Mesenchymal stem cell (in vitro differentiated cells and primary cell): ENCODE measurements at regions not wholly inside any gene's neighbourhood (a gene's known extent, or its start where the extent isn't known, plus 50 kb on each side); places are given as distances from the start of the nearest gene placed in this dataset.
A peak's percentile ranks its signal among the peaks of the same experiment; 100 is the strongest.

Source experiments
- DNase-seq: peaks from one replicate; pipeline ENCODE4 v3.0.0-alpha.2; 2013
- H2AFZ ChIP-seq: one replicate; pipeline ENCODE4 v1.6.1; 2013; ENCODE audit warnings: low read depth, mild to moderate bottlenecking, control low read depth, inconsistent platforms, low read length, moderate library complexity
- H2AK5ac ChIP-seq: 2 replicates; pipeline ENCODE4 v1.6.1; 2013; ENCODE audit warnings: low read length, moderate library complexity, mild to moderate bottlenecking, inconsistent platforms; ENCODE audit not compliant: severe bottlenecking
- H2BK120ac ChIP-seq: one replicate; pipeline ENCODE4 v1.6.1; 2013; ENCODE audit warnings: low read depth, mild to moderate bottlenecking, inconsistent platforms, low read length, moderate library complexity
- H2BK12ac ChIP-seq, 2 experiments: one replicate each; pipeline ENCODE4 v1.6.1; 2013; ENCODE audit warnings: inconsistent platforms in 2 of 2, low read length in 2 of 2, mild to moderate bottlenecking in 2 of 2, moderate library complexity in 2 of 2, control low read depth in 1 of 2
- H2BK15ac ChIP-seq: one replicate; pipeline ENCODE4 v1.6.1; 2013; ENCODE audit warnings: mild to moderate bottlenecking, low read depth, inconsistent platforms; ENCODE audit not compliant: poor library complexity, severe bottlenecking
- H2BK5ac ChIP-seq: 2 replicates; pipeline ENCODE4 v1.6.1; 2013; ENCODE audit warnings: low read depth, mild to moderate bottlenecking, low read length, control low read depth, inconsistent platforms; ENCODE audit not compliant: poor library complexity, severe bottlenecking
- H3K14ac ChIP-seq, 2 experiments: one replicate each; pipeline ENCODE4 v1.6.1; 2013; ENCODE audit warnings: inconsistent platforms in 2 of 2, low read length in 2 of 2, control low read depth in 1 of 2, mild to moderate bottlenecking in 1 of 2, moderate library complexity in 1 of 2
- H3K18ac ChIP-seq, 2 experiments: one replicate each; pipeline ENCODE4 v1.6.1; 2013; ENCODE audit warnings: inconsistent platforms in 2 of 2, low read length in 2 of 2, control low read depth in 1 of 2, low read depth in 1 of 2, mild to moderate bottlenecking in 1 of 2
- H3K23ac ChIP-seq, 2 experiments: one replicate each; pipeline ENCODE4 v1.6.1; 2013; ENCODE audit warnings: inconsistent platforms in 2 of 2, low read length in 2 of 2, mild to moderate bottlenecking in 2 of 2, moderate library complexity in 2 of 2, control low read depth in 1 of 2
- H3K27ac ChIP-seq: 2 replicates; pipeline ENCODE4 v1.5.1; 2013; ENCODE audit warnings: mild to moderate bottlenecking, moderate library complexity, low read length, control low read depth, inconsistent platforms; ENCODE audit not compliant: poor library complexity, severe bottlenecking
- H3K27me3 ChIP-seq, 2 experiments: 2 replicates each; pipeline versions ENCODE4 v1.6.1 to v1.7.0; 2013; ENCODE audit warnings: low read length in 2 of 2, mild to moderate bottlenecking in 2 of 2, moderate library complexity in 2 of 2, control low read depth in 1 of 2, inconsistent platforms in 1 of 2; ENCODE audit not compliant: control insufficient read depth in 1 of 2, insufficient read depth in 1 of 2
- H3K36me3 ChIP-seq, 2 experiments: 2 replicates each; pipeline versions ENCODE4 v1.6.1 to v1.7.0; 2013; ENCODE audit warnings: low read length in 2 of 2, control low read depth in 1 of 2, inconsistent platforms in 1 of 2, low read depth in 1 of 2, mild to moderate bottlenecking in 1 of 2; ENCODE audit not compliant: insufficient read depth in 2 of 2, control insufficient read depth in 1 of 2
- H3K4ac ChIP-seq, 2 experiments: one replicate each; pipeline ENCODE4 v1.6.1; 2013; ENCODE audit warnings: inconsistent platforms in 2 of 2, low read length in 2 of 2, mild to moderate bottlenecking in 2 of 2, moderate library complexity in 2 of 2, control low read depth in 1 of 2, low read depth in 1 of 2
- H3K4me1 ChIP-seq: 2 replicates; pipeline ENCODE4 v1.6.1; 2013; ENCODE audit warnings: low read depth, low read length, control low read depth; ENCODE audit not compliant: control insufficient read depth, insufficient read depth
- H3K4me2 ChIP-seq: 2 replicates; pipeline ENCODE4 v1.6.1; 2013; ENCODE audit warnings: low read length, mild to moderate bottlenecking, inconsistent platforms; ENCODE audit not compliant: poor library complexity, severe bottlenecking
- H3K4me3 ChIP-seq, 2 experiments: 2 replicates each; pipeline versions ENCODE4 v1.5.1 to v1.7.0; 2013; ENCODE audit warnings: low read length in 2 of 2, mild to moderate bottlenecking in 2 of 2, control low read depth in 1 of 2, low read depth in 1 of 2; ENCODE audit not compliant: insufficient read depth in 1 of 2
- H3K79me1 ChIP-seq: replicated peaks from 2 replicates; pipeline ENCODE4 v1.6.1; 2013; ENCODE audit warnings: mild to moderate bottlenecking, control low read depth, low read length, inconsistent platforms; ENCODE audit not compliant: poor library complexity, severe bottlenecking
- H3K9ac ChIP-seq: 2 replicates; pipeline ENCODE4 v1.7.0; 2013; ENCODE audit warnings: mild to moderate bottlenecking, low read length, moderate library complexity
- H3K9me3 ChIP-seq: 2 replicates; pipeline ENCODE4 v1.7.0; 2013; ENCODE audit warnings: mild to moderate bottlenecking, low read length; ENCODE audit not compliant: control insufficient read depth
- H4K8ac ChIP-seq: one replicate; pipeline ENCODE4 v1.6.1; 2013; ENCODE audit warnings: inconsistent platforms, mild to moderate bottlenecking, low read length, moderate library complexity
- H4K91ac ChIP-seq: one replicate; pipeline ENCODE4 v1.6.1; 2013; ENCODE audit warnings: mild to moderate bottlenecking, low read length, inconsistent platforms
- WGBS: methylation state at CpG from one replicate; pipeline ENCODE4 v1.1.7; 2013; ENCODE audit warnings: mixed read lengths; 5-methylcytosine and 5-hydroxymethylcytosine counted together

GRCh38 chr14:26121181-26121580, 476.7 kb downstream of the NOVA1 start:
- H2BK15ac ChIP-seq: no peak overlapping the region
- DNase-seq: no peak
- no peak overlapping the region for H2BK12ac ChIP-seq
- H3K14ac ChIP-seq: no peak overlapping the region
- no peak overlapping the region for H2BK5ac ChIP-seq
- H3K9ac ChIP-seq: no peak overlapping the region
- H3K27me3 ChIP-seq: no peaks in the 10 kb centered on the region
- no peak overlapping the region for H2AK5ac ChIP-seq
- H3K23ac ChIP-seq: no peak overlapping the region
- no peaks in the 10 kb centered on the region for H3K36me3 ChIP-seq
- no peaks in the 10 kb centered on the region for H3K4me1 ChIP-seq
- no peak overlapping the region for H3K4me3 ChIP-seq
- no peaks in the 10 kb centered on the region for H3K9me3 ChIP-seq
- no peak overlapping the region for H3K4ac ChIP-seq
- WGBS: 99% methylated on average over 3 of the region's 3 CpGs
- no peak overlapping the region for H4K91ac ChIP-seq
- H3K4me2 ChIP-seq: no peak overlapping the region
- H3K79me1 ChIP-seq: no peaks in the 10 kb centered on the region
- no peak overlapping the region for H2BK120ac ChIP-seq
- H4K8ac ChIP-seq: no peak overlapping the region
- H3K18ac ChIP-seq: no peak overlapping the region
- no peak overlapping the region for H2AFZ ChIP-seq
- H3K27ac ChIP-seq: no peak overlapping the region

GRCh38 chr14:26113911-26114640, 483.8 kb downstream of the NOVA1 start:
- Histone ChIP-seq H2BK12ac (no peak overlapping the region), H3K4me1 (no peaks in the 10 kb centered on the region), H3K18ac (no peak overlapping the region), H3K9ac (peak overlapping the region; percentile 78), H3K27ac (no peak overlapping the region), H3K27me3 (no peaks in the 10 kb centered on the region), H4K91ac (no peak overlapping the region), H2AK5ac (no peak overlapping the region), H3K79me1 (no peaks in the 10 kb centered on the region), H2BK120ac (no peak overlapping the region), H3K4ac (no peak overlapping the region), H3K23ac (no peak overlapping the region), H3K36me3 (no peaks in the 10 kb centered on the region), H2AFZ (no peak overlapping the region), H3K4me2 (no peak overlapping the region), H2BK15ac (no peak overlapping the region), H3K14ac (no peak overlapping the region), H3K4me3 (peak overlapping the region in 1 of 2 experiments; percentile 60), H3K9me3 (no peaks in the 10 kb centered on the region), H2BK5ac (no peak overlapping the region), H4K8ac (no peak overlapping the region)
- WGBS: no CpG with 5 or more reads among the region's 3 CpGs
- DNase-seq: no peak

DNA sequence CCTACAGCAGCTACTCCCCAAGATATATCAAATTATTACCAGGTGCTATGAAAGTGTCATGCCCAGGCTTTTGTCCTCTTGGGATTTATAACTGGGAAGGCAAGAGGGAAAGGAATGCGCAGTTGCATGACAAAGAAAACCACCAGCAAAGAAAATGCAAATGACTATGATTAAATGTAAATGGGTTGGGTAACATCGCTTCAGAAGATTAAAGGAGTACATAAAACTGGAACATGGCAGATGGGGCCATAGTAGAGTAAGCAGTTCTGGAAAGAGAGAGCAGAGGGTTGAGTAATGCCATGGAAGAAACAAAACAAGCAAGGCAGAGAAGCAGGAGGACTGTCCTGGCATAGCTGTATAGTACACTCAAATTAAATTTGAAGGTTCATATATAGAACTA, 493.1 kb downstream of the NOVA1 start:
- H2BK15ac ChIP-seq: no peak overlapping the region
- no peaks in the 10 kb centered on the region for H3K9me3 ChIP-seq
- WGBS: 62% methylated on average over 2 of the region's 2 CpGs
- no peak overlapping the region for H3K4me3 ChIP-seq
- no peak overlapping the region for H2BK5ac ChIP-seq
- no peak overlapping the region for H3K4me2 ChIP-seq
- no peak overlapping the region for H3K9ac ChIP-seq
- H2AK5ac ChIP-seq: no peak overlapping the region
- no peaks in the 10 kb centered on the region for H3K4me1 ChIP-seq
- no peak overlapping the region for H3K23ac ChIP-seq
- no peak for DNase-seq
- H3K27me3 ChIP-seq: no peaks in the 10 kb centered on the region
- H3K14ac ChIP-seq: no peak overlapping the region
- no peak overlapping the region for H4K91ac ChIP-seq
- H3K36me3 ChIP-seq: no peaks in the 10 kb centered on the region
- no peak overlapping the region for H3K27ac ChIP-seq
- H3K79me1 ChIP-seq: no peaks in the 10 kb centered on the region
- H2AFZ ChIP-seq: no peak overlapping the region
- no peak overlapping the region for H2BK12ac ChIP-seq
- no peak overlapping the region for H4K8ac ChIP-seq
- H3K18ac ChIP-seq: no peak overlapping the region
- no peak overlapping the region for H3K4ac ChIP-seq
- H2BK120ac ChIP-seq: no peak overlapping the region

- no peak overlapping the region for H3K4ac ChIP-seq
- no peak overlapping the region for H2BK5ac ChIP-seq
- no peak overlapping the region for H3K18ac ChIP-seq
- H2BK120ac ChIP-seq: no peak overlapping the region
- H3K9me3 ChIP-seq: no peaks in the 10 kb centered on the region
- H3K27ac ChIP-seq: no peak overlapping the region
- no peak overlapping the region for H2AK5ac ChIP-seq
- H3K4me2 ChIP-seq: no peak overlapping the region
- no peaks in the 10 kb centered on the region for H3K79me1 ChIP-seq
- no peak overlapping the region for H3K9ac ChIP-seq
- no peak overlapping the region for H3K23ac ChIP-seq
- H2AFZ ChIP-seq: no peak overlapping the region
- H2BK12ac ChIP-seq: no peak overlapping the region
- H3K4me3 ChIP-seq: no peak overlapping the region
- H4K91ac ChIP-seq: no peak overlapping the region
- H2BK15ac ChIP-seq: no peak overlapping the region
- WGBS: 64% methylated on average over 4 of the region's 4 CpGs
- H3K36me3 ChIP-seq: no peaks in the 10 kb centered on the region
- no peaks in the 10 kb centered on the region for H3K27me3 ChIP-seq
- DNase-seq: no peak
- H3K4me1 ChIP-seq: no peaks in the 10 kb centered on the region
- H3K14ac ChIP-seq: no peak overlapping the region
- H4K8ac ChIP-seq: no peak overlapping the region
Observed at GRCh38 chr14:26097852-26098251, 500.0 kb downstream of the NOVA1 start.
